AG20443 (cell line): ENCODE measurements at regions not wholly inside any gene's neighbourhood (a gene's known extent, or its start where the extent isn't known, plus 50 kb on each side); places are given as distances from the start of the nearest gene placed in this dataset.
A peak's percentile ranks its signal among the peaks of the same experiment; 100 is the strongest.
"Not testable (repeated sequence)": the region's sequence is repeated elsewhere in the genome, so short reads cannot be mapped to it uniquely, and the experiment has no call there.

ENCODE experiments used
- DNase-seq: peaks from one replicate; pipeline ENCODE4 v3.0.0; 2012; ENCODE audit warnings: low spot score, mixed read lengths

GRCh38 chr15:25249236-25250010, 189.4 kb downstream of the UBE3A start:
- peak; percentile 7 for DNase-seq

GRCh38 chr15:25250011-25250596, 188.7 kb downstream of the UBE3A start:
- DNase-seq: peak; percentile 3

DNA sequence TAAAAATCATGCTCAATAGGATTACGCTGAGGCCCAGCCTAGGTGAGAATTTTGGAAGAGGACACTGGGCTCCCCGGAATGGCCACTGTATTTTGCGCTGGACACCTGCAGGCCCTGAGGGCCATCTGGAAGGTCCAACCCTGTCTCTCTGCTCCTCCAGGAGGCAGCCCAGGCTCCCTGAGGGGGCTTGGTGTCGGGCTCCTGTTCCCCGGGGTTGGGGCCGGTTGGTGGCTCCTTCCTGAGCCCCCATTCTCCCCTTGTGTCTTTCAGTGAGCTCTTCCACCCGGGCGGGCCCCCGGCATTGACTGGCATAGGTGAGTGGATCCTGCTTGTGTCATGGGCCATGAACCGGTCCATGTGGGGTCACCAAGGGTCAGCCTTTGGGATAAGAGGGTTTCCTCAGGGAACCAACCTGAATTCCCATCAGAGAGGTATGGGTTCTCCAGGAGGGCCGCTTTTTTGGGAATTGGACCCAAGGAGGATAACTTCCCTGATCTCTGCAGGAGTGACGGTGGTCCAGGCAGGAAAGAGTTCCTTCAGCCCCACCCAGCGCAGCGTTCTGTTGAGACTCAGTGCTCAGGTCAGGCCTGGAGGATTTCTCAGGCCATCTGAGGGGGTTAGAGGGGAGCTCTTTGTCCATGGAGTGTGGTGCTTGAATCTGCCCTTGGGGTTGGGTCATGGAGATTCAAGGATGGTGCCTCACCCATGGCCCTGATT, 187.8 kb downstream of the UBE3A start:
- DNase-seq: peak; percentile 5

- DNase-seq: no peak
These were observed 187.0 kb downstream of the UBE3A start for GRCh38 chr15:25251700-25252390.

DNA sequence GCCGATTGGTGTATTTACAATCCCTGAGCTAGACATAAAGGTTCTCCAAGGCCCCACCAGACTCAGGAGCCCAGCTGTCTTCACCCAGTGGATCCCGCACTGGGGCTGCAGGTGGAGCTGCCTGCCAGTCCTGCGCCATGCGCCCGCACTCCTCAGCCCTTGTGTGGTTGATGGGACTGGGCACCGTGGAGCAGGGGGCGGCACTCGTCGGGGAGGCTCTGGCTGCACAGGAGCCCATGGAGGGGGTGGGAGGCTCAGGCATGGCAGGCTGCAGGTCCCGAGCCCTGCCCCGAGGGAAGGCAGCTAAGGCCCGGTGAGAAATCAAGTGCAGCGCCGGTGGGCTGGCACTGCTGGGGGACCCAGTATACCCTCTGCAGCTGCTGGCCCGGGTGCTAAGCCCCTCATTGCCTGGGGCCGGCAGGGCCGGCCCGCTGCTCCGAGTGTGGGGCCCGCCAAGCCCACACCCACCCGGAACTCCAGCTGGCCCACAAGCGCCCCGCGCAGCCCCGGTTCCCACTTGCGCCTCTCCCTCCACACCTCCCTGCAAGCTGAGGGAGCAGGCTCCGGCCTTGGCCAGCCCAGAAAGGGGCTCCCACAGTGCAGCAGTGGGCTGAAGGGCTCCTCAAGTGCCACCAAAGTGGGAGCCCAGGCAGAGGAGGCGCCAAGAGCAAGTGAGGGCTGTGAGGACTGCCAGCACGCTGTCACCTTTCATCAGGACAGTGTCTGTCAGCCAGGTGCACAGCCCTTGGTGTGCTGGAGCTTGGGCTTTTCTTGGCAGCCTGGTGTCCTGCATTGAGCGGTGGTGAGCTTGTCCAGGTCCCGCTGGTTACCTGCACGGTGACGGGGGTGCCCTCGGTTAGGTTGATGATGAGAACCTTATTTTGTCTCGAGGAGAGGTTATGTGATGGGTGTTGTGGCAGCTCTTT, 185.5 kb downstream of the UBE3A start:
- DNase-seq: not testable (repeated sequence)

GRCh38 chr15:25268166-25268565, 170.7 kb downstream of the UBE3A start:
- no peak for DNase-seq
